Heart left ventricle (tissue), 16 donors: ENCODE measurements at regions not wholly inside any gene's neighbourhood (a gene's known extent, or its start where the extent isn't known, plus 50 kb on each side); places are given as distances from the start of the nearest gene placed in this dataset.

Experiments
- ATAC-seq, 4 donors: fragments of 200-7000 bp; cut with Tn5 transposase; one replicate each; pipeline ENCODE4 v1.9.1; 2020 to 2022; ENCODE audit warnings: moderate library complexity in 4 of 4, mild to moderate bottlenecking in 3 of 4, moderate number of reproducible peaks in 1 of 4
- DNase-seq, 5 donors: peaks; one replicate each; pipeline ENCODE4 v3.0.0-alpha.2; 2020
- H3K27ac ChIP-seq, 12 donors: fragments of 200-600 bp; sonication (generic) in 4 of 12; one replicate each; pipeline versions ENCODE4 v1.5.0 to v1.8.0; 2016 to 2022; ENCODE audit warnings: mild to moderate bottlenecking in 2 of 12
- H3K27me3 ChIP-seq, 9 donors: fragments of 200-600 bp; sonication (generic) in 2 of 9; one replicate each; pipeline versions ENCODE4 v1.5.1 to v1.8.0; 2016 to 2022; ENCODE audit warnings: mild to moderate bottlenecking in 3 of 9
- H3K36me3 ChIP-seq, 9 donors: fragments of 200-600 bp; sonication (generic) in 2 of 9; one replicate each; pipeline versions ENCODE4 v1.5.0 to v1.8.0; 2018 to 2022; ENCODE audit warnings: mild to moderate bottlenecking in 2 of 9
- H3K4me1 ChIP-seq, 12 donors: fragments of 200-600 bp; sonication (generic) in 4 of 12; one replicate each; pipeline versions ENCODE4 v1.5.0 to v1.8.0; 2016 to 2022; ENCODE audit warnings: mild to moderate bottlenecking in 3 of 12
- H3K4me3 ChIP-seq, 12 donors: fragments of 200-600 bp; sonication (generic) in 4 of 12; one replicate each; pipeline versions ENCODE4 v1.5.0 to v1.8.0; 2017 to 2022; ENCODE audit warnings: mild to moderate bottlenecking in 9 of 12, moderate library complexity in 4 of 12
- H3K9me3 ChIP-seq, 12 donors: fragments of 200-600 bp; sonication (generic) in 4 of 12; one replicate each; pipeline versions ENCODE4 v1.5.0 to v1.8.0; 2016 to 2022; ENCODE audit warnings: mild to moderate bottlenecking in 1 of 12
- POLR2A ChIP-seq, 2 donors: fragments of 450-650 bp; IDR thresholded peaks; one replicate each; pipeline ENCODE4 v1.6.1; 2017; ENCODE audit warnings: antibody characterized with exemption in 2 of 2, mild to moderate bottlenecking in 2 of 2, moderate library complexity in 2 of 2
- WGBS, 4 donors: extraction: QIAGEN DNeasy Blood & Tissue Kit in 2 of 4; methylation state at CpG; one replicate each; pipeline versions ENCODE4 v1.1.5 to v1.1.7; 2013 to 2018; 5-methylcytosine and 5-hydroxymethylcytosine counted together
- intact Hi-C, 10 donors: fragments of 100-400 bp; cut with DNase I; formaldehyde crosslinking; loops; one replicate each; pipeline versions ENCODE4 v1.11.1 to v1.14.2; 2022
- TF ChIP-seq, protein P1 (sequence below), 12 donors: fragments of 200-600 bp; sonication (generic) in 4 of 12; IDR thresholded peaks; one replicate each; pipeline versions ENCODE4 v1.5.0 to v1.8.0; 2018 to 2022; ENCODE audit warnings: antibody characterized with exemption in 12 of 12, mild to moderate bottlenecking in 5 of 12
- donor health status: ischemic (EF 13 %, LVEDD 7.1; RV severe dilation, severe dysfunction).
- donor health status: healthy with polysubstance abuse.
- donor health status: DM: no; HTN: yes; CAD: no.
- donor health status: DM: no; HTN: no; CAD: no.
- donor health status: ischemic (EF 25% LVEDD 6.9; RV normal size, moderate dysfunction).
- donor health status: ischemic (EF 25% LVEDD 5.7; RV mildly dilated, moderate dysfunction).
- donor health status: healthy.
- donor health status: DM: yes; HTN: yes; CAD: no.
- donor health status: ischemic (EF 35%, LVEDD 5.7; RV mildly dilated, moderate dysfunction).
- donor health status: nonischemic (EF 11% LVEDD 7.7; RV severe dilation, severe dysfunction).
- donor health status: DM: yes; HTN: yes; CAD: no.
- donor health status: PGD.
- donor health status: ischemic (EF 29% LVEDD 5.4; RV normal size, mild dysfunction).
- donor health status: nonischemic (EF 23%, LVEDD 6.1; RV moderate dilation, normal function).

DNA sequence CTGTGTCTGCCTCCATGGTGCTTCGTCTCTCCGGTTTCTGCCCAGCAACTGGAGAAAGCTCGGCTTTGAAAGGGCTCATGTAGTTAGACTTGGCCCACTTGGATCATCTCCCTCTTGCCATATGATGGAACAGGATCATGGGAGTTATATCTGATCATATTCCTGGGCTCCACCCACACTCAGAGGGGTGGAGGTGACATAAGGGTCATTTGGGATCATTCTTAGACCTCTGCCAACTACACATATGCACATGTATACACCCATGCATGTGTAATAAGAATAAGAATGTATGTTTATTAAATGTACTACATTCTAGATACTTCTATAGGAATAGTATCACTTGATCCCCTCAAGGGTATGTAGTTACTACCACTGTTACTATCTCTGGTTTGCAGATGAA lies 74.1 kb upstream of the WNT4 start:
- no peak for ATAC-seq
- Histone ChIP-seq H3K27me3 (peaks cover 10 to 45% (median 20%) of the 10 kb centered on the region in 9 donors), H3K4me3 (no peak overlapping the region), H3K27ac (no peak overlapping the region), H3K4me1 (no peaks in the 10 kb centered on the region), H3K9me3 (peaks cover 0 to 3% (median 0%) of the 10 kb centered on the region in 12 donors), H3K36me3 (no peaks in the 10 kb centered on the region)
- intact Hi-C loops: no loop called here
- no peak for DNase-seq
- 77 to 94% (median 84%) methylated on average over 3 of the region's 3 CpGs for whole genome bisulfite sequencing, 4 donors
- TF ChIP-seq POLR2A (IDR thresholded peaks at IDR 0.05): no peak
- TF ChIP-seq, protein P1, sequence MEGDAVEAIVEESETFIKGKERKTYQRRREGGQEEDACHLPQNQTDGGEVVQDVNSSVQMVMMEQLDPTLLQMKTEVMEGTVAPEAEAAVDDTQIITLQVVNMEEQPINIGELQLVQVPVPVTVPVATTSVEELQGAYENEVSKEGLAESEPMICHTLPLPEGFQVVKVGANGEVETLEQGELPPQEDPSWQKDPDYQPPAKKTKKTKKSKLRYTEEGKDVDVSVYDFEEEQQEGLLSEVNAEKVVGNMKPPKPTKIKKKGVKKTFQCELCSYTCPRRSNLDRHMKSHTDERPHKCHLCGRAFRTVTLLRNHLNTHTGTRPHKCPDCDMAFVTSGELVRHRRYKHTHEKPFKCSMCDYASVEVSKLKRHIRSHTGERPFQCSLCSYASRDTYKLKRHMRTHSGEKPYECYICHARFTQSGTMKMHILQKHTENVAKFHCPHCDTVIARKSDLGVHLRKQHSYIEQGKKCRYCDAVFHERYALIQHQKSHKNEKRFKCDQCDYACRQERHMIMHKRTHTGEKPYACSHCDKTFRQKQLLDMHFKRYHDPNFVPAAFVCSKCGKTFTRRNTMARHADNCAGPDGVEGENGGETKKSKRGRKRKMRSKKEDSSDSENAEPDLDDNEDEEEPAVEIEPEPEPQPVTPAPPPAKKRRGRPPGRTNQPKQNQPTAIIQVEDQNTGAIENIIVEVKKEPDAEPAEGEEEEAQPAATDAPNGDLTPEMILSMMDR (IDR thresholded peaks at IDR 0.05): no peak

DNA sequence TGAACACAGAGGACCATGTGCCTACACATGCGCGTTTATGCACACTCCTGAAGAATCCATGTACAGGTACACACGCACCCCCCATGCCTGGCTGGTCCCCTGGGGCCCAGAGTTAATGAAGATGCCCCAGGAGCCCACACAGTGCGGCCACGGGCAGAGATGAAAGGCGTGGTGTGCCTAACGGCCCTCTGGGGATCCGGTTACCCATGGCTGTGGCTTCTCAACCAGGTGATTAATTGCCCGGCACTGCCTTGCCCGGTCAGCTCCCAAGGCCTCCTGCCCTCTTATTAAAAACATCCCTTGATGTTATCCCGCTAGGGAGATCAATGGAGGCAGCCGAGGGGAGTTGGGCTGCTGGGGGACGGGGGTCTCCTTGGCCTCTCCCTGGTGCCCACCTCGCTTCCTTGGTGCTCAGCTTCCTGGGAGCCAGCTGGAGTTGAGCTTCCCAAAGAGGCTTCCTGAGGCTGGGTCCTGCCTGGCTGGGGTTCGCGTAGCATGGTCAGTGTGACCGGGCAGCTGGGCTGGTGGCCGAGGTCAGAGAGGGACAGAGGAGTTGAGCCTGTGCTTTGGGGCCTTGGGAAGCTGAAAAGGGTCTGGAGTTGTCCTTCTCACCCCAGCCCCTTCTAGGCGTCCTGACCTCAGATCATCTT lies 75.0 kb upstream of the WNT4 start:
- no peaks in the 10 kb centered on the region for H3K4me1 ChIP-seq
- WGBS, 4 donors: 75 to 80% (median 77%) methylated on average over 15 to 19 of the region's 19 CpGs
- TF ChIP-seq, protein P1 (IDR thresholded peaks at IDR 0.05): no peak
- TF ChIP-seq POLR2A (IDR thresholded peaks at IDR 0.05): no peak
- intact Hi-C loops: no loop called here
- DNase-seq: no peak
- H3K4me3 ChIP-seq: no peak overlapping the region
- ATAC-seq: no peak
- H3K36me3 ChIP-seq: no peaks in the 10 kb centered on the region
- no peak overlapping the region for H3K27ac ChIP-seq
- H3K27me3 ChIP-seq: peaks cover 1 to 36% (median 10%) of the 10 kb centered on the region in 9 donors
- peaks cover 0 to 3% (median 0%) of the 10 kb centered on the region in 12 donors for H3K9me3 ChIP-seq

DNA sequence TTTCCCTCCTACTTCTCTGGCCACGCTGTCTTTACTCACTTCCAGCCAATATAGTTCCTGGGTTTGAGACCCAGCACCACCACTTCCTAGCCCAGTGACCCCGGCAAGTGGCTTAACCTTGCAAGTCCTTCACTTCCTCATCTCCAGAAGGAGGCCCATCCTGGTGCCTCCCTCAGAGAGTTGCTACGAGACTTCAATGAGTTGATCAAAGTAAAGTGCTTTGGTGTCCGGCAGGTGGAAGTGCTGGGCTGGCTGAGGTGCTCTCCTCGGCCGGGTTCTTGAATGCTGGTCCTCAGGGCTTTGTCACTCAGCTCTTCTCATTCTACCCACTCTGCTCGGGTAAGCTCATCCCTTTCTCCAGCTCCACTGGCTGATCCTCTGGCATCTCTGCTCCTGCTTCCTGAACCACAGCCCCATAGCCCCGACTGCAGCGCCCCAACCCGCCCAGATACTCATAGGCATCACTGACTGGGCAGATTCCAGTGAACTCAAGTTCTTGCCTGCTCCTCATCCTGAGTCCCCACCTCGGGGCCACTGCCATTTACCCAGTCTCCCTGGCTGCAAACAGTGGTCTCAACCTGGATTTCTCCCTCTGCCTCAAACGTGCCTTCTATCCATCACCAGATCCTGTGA lies 75.8 kb upstream of the WNT4 start:
- intact Hi-C loops: no loop called here
- DNase-seq: no peak
- Histone ChIP-seq H3K27me3 (peaks cover 0 to 28% (median 6%) of the 10 kb centered on the region in 9 donors), H3K9me3 (peaks cover 0 to 3% (median 0%) of the 10 kb centered on the region in 12 donors), H3K4me3 (no peak overlapping the region), H3K36me3 (no peaks in the 10 kb centered on the region), H3K27ac (no peak overlapping the region), H3K4me1 (no peaks in the 10 kb centered on the region)
- TF ChIP-seq, protein P1 (IDR thresholded peaks at IDR 0.05): no peak
- no peak for TF ChIP-seq POLR2A (IDR thresholded peaks at IDR 0.05)
- WGBS, 4 donors: 78 to 87% (median 82%) methylated on average over 12 of the region's 12 CpGs
- ATAC-seq: no peak

DNA sequence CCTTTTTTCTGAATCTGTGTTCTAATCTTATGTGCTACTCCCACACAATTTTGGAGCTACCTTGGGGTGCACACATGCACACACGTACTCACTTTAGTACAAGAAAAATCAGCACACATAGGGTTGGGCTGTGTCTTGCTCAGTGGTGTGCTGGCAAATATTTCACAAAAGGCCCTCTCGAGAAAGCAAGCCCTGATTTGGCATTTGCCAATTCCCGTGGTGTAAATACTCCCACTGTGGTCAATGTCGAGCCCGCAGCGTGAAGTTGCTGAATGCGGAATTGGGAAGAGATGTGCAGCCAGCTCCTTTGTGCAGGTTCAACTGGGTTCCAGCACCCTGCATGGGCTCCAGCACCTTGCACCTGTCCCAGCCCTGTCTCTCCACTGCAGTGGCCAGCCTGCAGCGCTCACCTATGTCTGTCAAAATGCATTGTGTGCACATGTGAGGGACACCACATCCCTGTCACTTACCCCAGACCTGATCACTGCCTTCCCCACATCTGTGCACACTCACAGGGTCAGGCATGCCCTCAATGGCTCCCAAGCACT lies 78.4 kb upstream of the WNT4 start:
- H3K27ac ChIP-seq: no peak overlapping the region
- H3K9me3 ChIP-seq: peaks cover 0 to 9% (median 0%) of the 10 kb centered on the region in 12 donors
- ATAC-seq: no peak
- 84 to 94% (median 92%) methylated on average over 5 to 8 of the region's 8 CpGs for WGBS, 4 donors
- no peaks in the 10 kb centered on the region for H3K36me3 ChIP-seq
- H3K4me1 ChIP-seq: no peaks in the 10 kb centered on the region
- DNase-seq: peak in 1 of 5 donors; percentile 2
- peaks cover 0 to 15% (median 0%) of the 10 kb centered on the region in 9 donors for H3K27me3 ChIP-seq
- TF ChIP-seq, protein P1 (IDR thresholded peaks at IDR 0.05): no peak
- TF ChIP-seq POLR2A (IDR thresholded peaks at IDR 0.05): no peak
- H3K4me3 ChIP-seq: no peak overlapping the region
- intact Hi-C loops: no loop called here
